SK-N-SH (cell line): ENCODE measurements at regions not wholly inside any gene's neighbourhood (a gene's known extent, or its start where the extent isn't known, plus 50 kb on each side); places are given as distances from the start of the nearest gene placed in this dataset.

Experiments
- CTCF ChIA-PET: fragments of 300-600, 350-600 bp; formaldehyde crosslinking; extraction: SDS; loops from one replicate; lab custom pipeline; 2021; lab: Yijun Ruan, JAX
- POLR2A ChIA-PET: fragments of 350-600 bp; sonication (Branson Sonifier 250); formaldehyde crosslinking; extraction: SDS; loops from one replicate; lab custom pipeline; 2020; ENCODE audit warnings: antibody characterized with exemption, inconsistent platforms; lab: Yijun Ruan, JAX
- DNase-seq: peaks from one replicate; pipeline ENCODE4 v3.0.0; 2012
- H2AFZ ChIP-seq: fragments of 200-600 bp; sonication (generic); 2 replicates; pipeline ENCODE4 v1.8.1; 2016; ENCODE audit warnings: antibody characterized with exemption, mild to moderate bottlenecking, low read depth
- H3F3A ChIP-seq: fragments of 200-600 bp; sonication (generic); replicated peaks from 2 replicates; pipeline ENCODE3; 2016; ENCODE audit warnings: antibody characterized with exemption, mild to moderate bottlenecking; ENCODE audit not compliant: insufficient read depth
- H3K27ac ChIP-seq, 2 experiments: fragments of 200-500 bp in 1 of 2; fragments of 200-600 bp in 1 of 2; sonication (Bioruptor generic) in 1 of 2; sonication (generic), shearing (Covaris generic) in 1 of 2; 2 replicates each; pipeline versions ENCODE4 v1.5.1 to v1.6.1; 2014 to 2016; ENCODE audit warnings: low read depth in 2 of 2, inconsistent platforms in 1 of 2, low read length in 1 of 2, mild to moderate bottlenecking in 1 of 2, mixed read lengths in 1 of 2
- H3K27me3 ChIP-seq: fragments of 200-600 bp; sonication (generic), shearing (Covaris generic); 2 replicates; pipeline ENCODE4 v1.6.1; 2016; ENCODE audit warnings: mixed run types; ENCODE audit not compliant: insufficient read depth
- H3K36me3 ChIP-seq, 2 experiments: fragments of 200-500 bp in 1 of 2; fragments of 200-600 bp in 1 of 2; sonication (Bioruptor generic) in 1 of 2; sonication (generic) in 1 of 2; replicated peaks in 1 of 2; 2 replicates each; pipeline versions ENCODE3 to v1.5.1; 2014 to 2016; ENCODE audit warnings: low read length in 1 of 2, mild to moderate bottlenecking in 1 of 2; ENCODE audit not compliant: insufficient read depth in 2 of 2, control insufficient read depth in 1 of 2
- H3K4me1 ChIP-seq, 2 experiments: fragments of 200-500 bp in 1 of 2; fragments of 200-600 bp in 1 of 2; sonication (Bioruptor generic) in 1 of 2; sonication (generic), shearing (Covaris generic) in 1 of 2; 2 replicates each; pipeline versions ENCODE4 v1.5.1 to v1.6.1; 2014 to 2016; ENCODE audit warnings: low read depth in 1 of 2, low read length in 1 of 2, mixed run types in 1 of 2; ENCODE audit not compliant: insufficient read depth in 2 of 2, control insufficient read depth in 1 of 2
- H3K4me2 ChIP-seq: fragments of 200-600 bp; sonication (generic), shearing (Covaris generic); 2 replicates; pipeline ENCODE4 v1.6.1; 2017; ENCODE audit warnings: mixed run types
- H3K4me3 ChIP-seq, 2 experiments: fragments of 200-500 bp in 1 of 2; fragments of 200-600 bp in 1 of 2; sonication (Bioruptor generic) in 1 of 2; sonication (generic), shearing (Covaris generic) in 1 of 2; 2 replicates each; pipeline versions ENCODE4 v1.5.1 to v1.8.1; 2014 to 2016; ENCODE audit warnings: low read depth in 2 of 2, inconsistent platforms in 1 of 2, low read length in 1 of 2, mild to moderate bottlenecking in 1 of 2, mixed read lengths in 1 of 2, moderate library complexity in 1 of 2
- H3K79me2 ChIP-seq: fragments of 200-600 bp; sonication (generic); 2 replicates; pipeline ENCODE4 v1.8.1; 2017; ENCODE audit warnings: mild to moderate bottlenecking; ENCODE audit not compliant: insufficient read depth
- H3K9ac ChIP-seq: fragments of 200-600 bp; sonication (generic); 2 replicates; pipeline ENCODE4 v1.6.1; 2017; ENCODE audit warnings: mixed run types
- H3K9me2 ChIP-seq: fragments of 200-600 bp; sonication (generic); 2 replicates; pipeline ENCODE4 v1.6.1; 2017; ENCODE audit warnings: mixed run types
- H3K9me3 ChIP-seq: fragments of 200-600 bp; sonication (generic); 2 replicates; pipeline ENCODE4 v1.6.1; 2017; ENCODE audit warnings: mixed run types, mild to moderate bottlenecking, moderate library complexity
- H4K20me1 ChIP-seq: fragments of 200-600 bp; sonication (generic); 2 replicates; pipeline ENCODE4 v1.6.1; 2017; ENCODE audit warnings: mild to moderate bottlenecking, mixed run types; ENCODE audit not compliant: insufficient read depth
- ELF1 ChIP-seq: IDR thresholded peaks from 2 replicates; pipeline ENCODE4 v1.4.0; 2012
- EZH2phosphoT487 ChIP-seq: fragments of 200-600 bp; sonication (generic); IDR thresholded peaks from 2 replicates; pipeline ENCODE4 v1.6.1; 2017; ENCODE audit warnings: low read depth, mixed run types, mild to moderate bottlenecking, antibody characterized with exemption, moderate library complexity, borderline replicate concordance
- NFIC ChIP-seq: IDR thresholded peaks from 2 replicates; pipeline ENCODE4 v1.4.0; 2012; ENCODE audit warnings: borderline replicate concordance
- NRF1 ChIP-seq: IDR thresholded peaks from 2 replicates; pipeline ENCODE4 v1.6.1; 2012; ENCODE audit warnings: low read depth, mild to moderate bottlenecking, low read length
- POLR2AphosphoS5 ChIP-seq: IDR thresholded peaks from 2 replicates; pipeline ENCODE4 v1.6.1; 2012; ENCODE audit warnings: low read depth, low read length
- RCOR1 ChIP-seq: fragments of 150-350 bp; IDR thresholded peaks from 2 replicates; pipeline ENCODE4 v1.6.1; 2017; ENCODE audit warnings: antibody characterized with exemption, low read length
- REST ChIP-seq: IDR thresholded peaks from 2 replicates; pipeline ENCODE4 v1.6.1; 2012; ENCODE audit warnings: mild to moderate bottlenecking, low read depth, low read length, moderate library complexity
- SMC3 ChIP-seq: IDR thresholded peaks from 2 replicates; pipeline ENCODE4 v1.6.1; 2012; ENCODE audit warnings: low read depth, low read length, improper control_type of control experiment
- TCF12 ChIP-seq: IDR thresholded peaks from 2 replicates; pipeline ENCODE4 v1.4.0; 2012
- TEAD4 ChIP-seq: IDR thresholded peaks from 2 replicates; pipeline ENCODE4 v1.4.0; 2012; ENCODE audit warnings: mild to moderate bottlenecking, borderline replicate concordance; ENCODE audit not compliant: insufficient read depth
- WGBS: methylation state at CpG from one replicate; pipeline ENCODE4 v1.1.6; 2017; ENCODE audit warnings: low lambda C conversion rate; 5-methylcytosine and 5-hydroxymethylcytosine counted together
- TF ChIP-seq, protein P1 (sequence below): fragments of 150-350 bp; IDR thresholded peaks from 2 replicates; pipeline ENCODE4 v1.6.1; 2017; ENCODE audit warnings: antibody characterized with exemption, low read length, low read depth, borderline replicate concordance
- TF ChIP-seq, protein P2 (sequence below): IDR thresholded peaks from 2 replicates; pipeline ENCODE4 v1.4.0; 2012; ENCODE audit warnings: low read depth, borderline replicate concordance
- TF ChIP-seq, protein P3 (sequence below): fragments of 200-600 bp; sonication (generic); IDR thresholded peaks from 2 replicates; pipeline ENCODE4 v1.6.1; 2017; ENCODE audit warnings: antibody characterized with exemption, mild to moderate bottlenecking, moderate library complexity
- TF ChIP-seq, protein P4 (sequence below): IDR thresholded peaks from 2 replicates; pipeline ENCODE4 v1.4.0; 2012; ENCODE audit warnings: low read depth

DNA sequence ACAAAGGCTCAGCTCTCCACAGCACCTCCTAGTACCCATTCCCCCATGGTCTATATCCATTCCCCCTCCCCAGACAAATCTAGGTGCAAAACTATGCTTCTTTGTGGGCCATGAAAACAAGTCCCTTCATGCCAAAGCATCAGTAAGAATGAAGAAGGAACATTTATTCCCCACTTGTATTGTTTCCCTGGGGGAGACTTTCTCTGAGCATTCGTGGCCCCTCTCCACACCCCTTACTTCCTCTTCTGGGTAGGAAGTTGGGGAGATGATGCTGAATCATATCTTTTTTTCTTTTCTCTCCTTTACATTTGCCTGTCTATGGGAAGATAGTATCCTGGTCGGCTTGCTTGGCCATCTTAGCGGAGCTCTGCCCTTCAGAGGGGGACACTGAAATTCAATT is 246.8 kb downstream of the NSG2 start (continued):
- no peak for TF ChIP-seq NRF1
- TF ChIP-seq, protein P1, sequence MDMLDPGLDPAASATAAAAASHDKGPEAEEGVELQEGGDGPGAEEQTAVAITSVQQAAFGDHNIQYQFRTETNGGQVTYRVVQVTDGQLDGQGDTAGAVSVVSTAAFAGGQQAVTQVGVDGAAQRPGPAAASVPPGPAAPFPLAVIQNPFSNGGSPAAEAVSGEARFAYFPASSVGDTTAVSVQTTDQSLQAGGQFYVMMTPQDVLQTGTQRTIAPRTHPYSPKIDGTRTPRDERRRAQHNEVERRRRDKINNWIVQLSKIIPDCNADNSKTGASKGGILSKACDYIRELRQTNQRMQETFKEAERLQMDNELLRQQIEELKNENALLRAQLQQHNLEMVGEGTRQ, result no peak
- TF ChIP-seq RCOR1, result no peak
- TF ChIP-seq POLR2AphosphoS5, result no peak

DNA sequence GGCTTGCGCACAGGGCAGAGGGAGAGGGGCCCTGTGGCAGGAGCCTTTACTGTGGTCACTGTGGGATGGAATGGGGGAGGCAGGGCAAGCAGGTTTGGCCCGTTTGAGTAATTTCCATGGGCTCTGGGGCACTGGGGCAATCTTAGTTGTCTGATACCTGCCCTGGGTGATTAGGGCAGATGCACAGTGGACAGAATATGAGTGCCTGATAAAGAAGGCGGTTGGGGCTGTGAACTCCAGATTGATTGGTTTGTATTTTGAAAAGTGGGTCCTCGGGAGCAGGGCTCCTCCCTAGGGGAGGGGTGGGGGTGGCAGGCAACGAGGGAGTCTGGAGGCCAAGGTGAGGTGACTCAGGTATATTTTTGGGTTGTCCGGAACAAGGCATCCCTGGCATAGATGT is 247.5 kb downstream of the NSG2 start:
- no peak for TF ChIP-seq POLR2AphosphoS5
- TF ChIP-seq, protein P2, sequence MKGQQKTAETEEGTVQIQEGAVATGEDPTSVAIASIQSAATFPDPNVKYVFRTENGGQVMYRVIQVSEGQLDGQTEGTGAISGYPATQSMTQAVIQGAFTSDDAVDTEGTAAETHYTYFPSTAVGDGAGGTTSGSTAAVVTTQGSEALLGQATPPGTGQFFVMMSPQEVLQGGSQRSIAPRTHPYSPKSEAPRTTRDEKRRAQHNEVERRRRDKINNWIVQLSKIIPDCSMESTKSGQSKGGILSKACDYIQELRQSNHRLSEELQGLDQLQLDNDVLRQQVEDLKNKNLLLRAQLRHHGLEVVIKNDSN, result no peak
- TF ChIP-seq REST, result no peak
- TF ChIP-seq TEAD4, result no peak
- TF ChIP-seq, protein P3, sequence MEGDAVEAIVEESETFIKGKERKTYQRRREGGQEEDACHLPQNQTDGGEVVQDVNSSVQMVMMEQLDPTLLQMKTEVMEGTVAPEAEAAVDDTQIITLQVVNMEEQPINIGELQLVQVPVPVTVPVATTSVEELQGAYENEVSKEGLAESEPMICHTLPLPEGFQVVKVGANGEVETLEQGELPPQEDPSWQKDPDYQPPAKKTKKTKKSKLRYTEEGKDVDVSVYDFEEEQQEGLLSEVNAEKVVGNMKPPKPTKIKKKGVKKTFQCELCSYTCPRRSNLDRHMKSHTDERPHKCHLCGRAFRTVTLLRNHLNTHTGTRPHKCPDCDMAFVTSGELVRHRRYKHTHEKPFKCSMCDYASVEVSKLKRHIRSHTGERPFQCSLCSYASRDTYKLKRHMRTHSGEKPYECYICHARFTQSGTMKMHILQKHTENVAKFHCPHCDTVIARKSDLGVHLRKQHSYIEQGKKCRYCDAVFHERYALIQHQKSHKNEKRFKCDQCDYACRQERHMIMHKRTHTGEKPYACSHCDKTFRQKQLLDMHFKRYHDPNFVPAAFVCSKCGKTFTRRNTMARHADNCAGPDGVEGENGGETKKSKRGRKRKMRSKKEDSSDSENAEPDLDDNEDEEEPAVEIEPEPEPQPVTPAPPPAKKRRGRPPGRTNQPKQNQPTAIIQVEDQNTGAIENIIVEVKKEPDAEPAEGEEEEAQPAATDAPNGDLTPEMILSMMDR, result no peak
- no peak for TF ChIP-seq EZH2phosphoT487
- TF ChIP-seq NFIC, result no peak
- no peak for TF ChIP-seq SMC3
- TF ChIP-seq, protein P4, sequence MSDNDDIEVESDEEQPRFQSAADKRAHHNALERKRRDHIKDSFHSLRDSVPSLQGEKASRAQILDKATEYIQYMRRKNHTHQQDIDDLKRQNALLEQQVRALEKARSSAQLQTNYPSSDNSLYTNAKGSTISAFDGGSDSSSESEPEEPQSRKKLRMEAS, result no peak
- no peak for TF ChIP-seq ELF1
- no peak for TF ChIP-seq TCF12
- TF ChIP-seq, all 33 proteins: peak for 0
- Histone ChIP-seq H3K4me2 (no peak overlapping the region), H4K20me1 (no peaks in the 10 kb centered on the region), H3K36me3 (no peaks in the 10 kb centered on the region), H3K4me3 (no peak overlapping the region), H3K27ac (no peak overlapping the region), H3K9me2 (no peaks in the 10 kb centered on the region), H3F3A (no peaks in the 10 kb centered on the region), H3K9me3 (peaks cover 3% of the 10 kb centered on the region; the same call in 1 of the 2 replicates), H3K4me1 (no peaks in the 10 kb centered on the region), H3K9ac (no peak overlapping the region), H2AFZ (no peak overlapping the region), H3K79me2 (no peaks in the 10 kb centered on the region), H3K27me3 (no peaks in the 10 kb centered on the region)
- 30% methylated on average over 6 of the region's 6 CpGs for WGBS
- ChIA-PET POLR2A (no interaction called here), CTCF (interaction anchor here (1.3 to 2.9 kb wide), 3 partner anchors 11 to 19 kb away, joined by 3 to 9 read pairs (median 4); no protein-coding TSS in a partner anchor)
- no peak for DNase-seq
